IPS-18a (cell line): ENCODE measurements at regions not wholly inside any gene's neighbourhood (a gene's known extent, or its start where the extent isn't known, plus 50 kb on each side); places are given as distances from the start of the nearest gene placed in this dataset.
A peak's percentile ranks its signal among the peaks of the same experiment; 100 is the strongest.
"Not testable (repeated sequence)": the region's sequence is repeated elsewhere in the genome, so short reads cannot be mapped to it uniquely, and the experiment has no call there.

Source experiments
- H3K27ac ChIP-seq: one replicate; pipeline ENCODE4 v1.5.1; 2013; ENCODE audit warnings: low read length
- H3K27me3 ChIP-seq: one replicate; pipeline ENCODE4 v1.6.1; 2013; ENCODE audit warnings: mild to moderate bottlenecking, low read length; ENCODE audit not compliant: control insufficient read depth, insufficient read depth
- H3K36me3 ChIP-seq: one replicate; pipeline ENCODE4 v1.6.1; 2013; ENCODE audit warnings: low read depth, low read length; ENCODE audit not compliant: control insufficient read depth
- H3K4me1 ChIP-seq: one replicate; pipeline ENCODE4 v1.6.1; 2013; ENCODE audit warnings: low read depth, low read length; ENCODE audit not compliant: control insufficient read depth
- H3K4me3 ChIP-seq: one replicate; pipeline ENCODE4 v1.5.1; 2013; ENCODE audit warnings: low read length
- H3K9ac ChIP-seq: one replicate; pipeline ENCODE4 v1.6.1; 2013; ENCODE audit warnings: mild to moderate bottlenecking, low read length, moderate library complexity
- H3K9me3 ChIP-seq: one replicate; pipeline ENCODE4 v1.6.1; 2013; ENCODE audit warnings: low read depth, low read length; ENCODE audit not compliant: control insufficient read depth

DNA sequence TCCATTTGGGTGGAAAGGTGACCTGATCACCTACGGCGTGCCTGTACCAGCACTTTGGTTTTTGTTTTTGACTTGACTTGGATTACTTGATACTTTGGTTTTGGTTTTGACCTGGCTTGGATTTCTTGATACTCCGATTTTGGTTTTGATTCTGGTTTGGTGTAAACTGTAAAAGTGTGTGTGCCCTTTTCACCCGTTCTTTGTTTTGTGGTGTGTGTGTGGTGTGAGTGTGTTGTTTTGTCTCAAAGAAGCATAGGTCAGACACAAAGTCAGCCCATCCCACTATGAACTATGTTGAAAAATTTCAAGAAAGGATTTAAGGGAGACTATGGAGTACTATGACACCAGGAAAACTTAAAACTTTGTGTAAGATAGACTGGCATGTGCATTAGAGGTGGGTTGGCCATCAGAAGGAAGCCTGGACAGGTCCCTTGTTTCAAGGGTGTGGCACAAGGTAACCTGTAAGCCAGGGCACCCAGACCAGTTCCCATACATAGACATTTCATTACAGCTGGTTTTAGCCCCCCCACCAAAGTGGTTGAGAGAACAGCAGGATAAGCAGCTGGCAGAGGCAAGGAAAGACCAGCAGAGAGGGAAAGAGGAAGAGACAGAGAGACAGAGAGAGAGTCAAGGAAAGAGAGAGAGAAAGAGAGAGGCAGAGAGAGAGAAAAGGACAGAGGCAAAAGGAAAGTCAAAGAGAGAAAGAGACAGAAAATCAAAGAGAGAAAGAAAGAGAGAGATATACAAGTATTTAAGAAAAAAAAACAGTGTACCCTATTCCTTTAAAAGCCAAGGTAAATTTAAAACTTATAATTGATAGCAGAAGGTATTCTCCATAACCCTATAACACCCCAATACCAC lies 187.9 kb upstream of the NDUFV2 start:
- H3K9ac ChIP-seq, H3K9me3 ChIP-seq, H3K4me3 ChIP-seq, H3K27ac ChIP-seq, H3K27me3 ChIP-seq, H3K36me3 ChIP-seq, H3K4me1 ChIP-seq: not testable (repeated sequence)

DNA sequence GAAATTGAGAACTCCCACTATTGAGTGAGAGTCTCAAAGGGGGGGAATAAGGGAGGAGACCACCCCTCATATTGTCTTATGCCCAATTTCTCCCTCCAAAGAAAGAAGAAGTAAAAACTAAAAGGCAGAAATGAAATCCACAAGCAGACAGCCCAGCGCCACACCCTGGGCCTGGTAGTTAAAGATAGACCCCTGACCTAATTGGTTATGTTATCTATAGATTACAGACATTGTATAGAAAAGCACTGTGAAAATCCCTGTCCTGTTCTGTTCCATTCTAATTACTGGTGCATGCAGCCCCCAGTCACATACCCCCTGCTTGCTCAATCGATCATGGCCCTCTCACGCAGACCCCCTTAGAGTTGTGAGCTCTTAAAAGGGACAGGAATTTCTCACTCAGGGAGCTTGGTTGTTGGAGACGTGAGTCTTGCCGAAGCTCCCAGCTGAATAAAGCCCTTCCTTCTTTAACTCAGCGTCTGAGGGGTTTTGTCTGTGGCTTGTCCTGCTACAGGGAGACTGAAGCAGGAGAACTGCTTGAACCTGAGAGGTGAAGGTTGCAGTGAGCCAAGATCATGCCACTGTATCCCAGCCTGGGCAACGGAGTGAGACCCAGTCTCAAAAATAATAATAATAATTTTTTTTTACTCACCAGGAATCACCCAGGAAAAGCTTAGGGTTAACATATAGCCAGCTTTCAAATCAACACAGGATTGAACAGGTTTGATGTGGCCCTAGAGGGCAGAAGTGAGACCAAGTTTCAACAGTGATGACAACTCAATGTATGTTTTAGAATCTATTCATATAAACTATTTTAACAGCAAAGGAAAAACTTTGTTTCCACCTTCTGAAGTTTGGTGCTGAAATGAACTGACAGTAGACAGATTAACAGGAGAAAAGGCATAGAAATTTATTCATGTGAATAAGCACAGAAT lies 181.4 kb upstream of the NDUFV2 start:
- not testable (repeated sequence) for H3K36me3 ChIP-seq

DNA sequence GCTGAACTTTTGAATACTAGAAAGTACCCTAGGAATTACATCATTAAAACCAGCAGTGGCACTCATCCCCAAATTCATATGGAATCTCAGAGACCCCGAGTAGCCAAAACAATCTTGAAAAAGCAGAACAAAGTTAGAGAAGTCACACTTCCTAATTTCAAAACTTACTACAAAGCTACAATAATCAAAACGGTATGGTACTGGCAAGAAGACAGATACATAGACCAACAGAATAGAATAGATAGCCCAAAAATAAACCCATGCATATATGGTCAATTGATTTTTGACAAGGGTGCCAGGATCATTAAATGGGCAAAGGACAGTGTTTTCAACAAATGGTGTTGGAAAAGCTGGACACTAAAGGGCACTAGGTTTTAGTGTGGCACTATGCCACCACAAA lies 176.0 kb upstream of the NDUFV2 start:
- Histone ChIP-seq H3K4me3 (no peak overlapping the region), H3K27ac (no peak overlapping the region), H3K9me3 (peaks cover 17% of the 10 kb centered on the region), H3K36me3 (no peaks in the 10 kb centered on the region), H3K27me3 (no peaks in the 10 kb centered on the region), H3K4me1 (peaks cover 7% of the 10 kb centered on the region), H3K9ac (no peak overlapping the region)

More for the DNA sequence above, 181.4 kb upstream of the NDUFV2 start:
- not testable (repeated sequence) for H3K9me3 ChIP-seq, H3K27me3 ChIP-seq, H3K9ac ChIP-seq, H3K27ac ChIP-seq, H3K4me1 ChIP-seq, H3K4me3 ChIP-seq

DNA sequence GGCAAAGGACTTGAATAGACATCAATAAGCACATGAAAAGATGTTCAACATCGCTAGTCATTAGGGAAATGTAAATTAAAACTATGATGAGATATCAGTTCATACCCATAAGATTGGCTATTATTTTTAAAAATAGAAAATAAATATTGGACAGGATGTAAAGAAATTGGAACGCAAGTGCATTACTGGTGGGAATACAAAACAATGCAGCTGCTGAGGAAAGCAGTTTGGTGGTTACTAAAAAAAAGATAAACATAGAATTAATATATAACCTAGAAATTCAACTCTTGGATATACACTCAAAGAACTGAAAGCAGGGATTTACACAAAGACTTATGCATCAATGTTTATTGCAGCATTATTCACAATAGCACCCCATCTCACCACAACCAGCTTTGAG lies 174.5 kb upstream of the NDUFV2 start:
- Histone ChIP-seq H3K27ac (no peak overlapping the region), H3K27me3 (no peaks in the 10 kb centered on the region), H3K4me3 (no peak overlapping the region), H3K4me1 (peaks cover 14% of the 10 kb centered on the region), H3K9ac (no peak overlapping the region), H3K36me3 (no peaks in the 10 kb centered on the region), H3K9me3 (peaks cover 17% of the 10 kb centered on the region)

DNA sequence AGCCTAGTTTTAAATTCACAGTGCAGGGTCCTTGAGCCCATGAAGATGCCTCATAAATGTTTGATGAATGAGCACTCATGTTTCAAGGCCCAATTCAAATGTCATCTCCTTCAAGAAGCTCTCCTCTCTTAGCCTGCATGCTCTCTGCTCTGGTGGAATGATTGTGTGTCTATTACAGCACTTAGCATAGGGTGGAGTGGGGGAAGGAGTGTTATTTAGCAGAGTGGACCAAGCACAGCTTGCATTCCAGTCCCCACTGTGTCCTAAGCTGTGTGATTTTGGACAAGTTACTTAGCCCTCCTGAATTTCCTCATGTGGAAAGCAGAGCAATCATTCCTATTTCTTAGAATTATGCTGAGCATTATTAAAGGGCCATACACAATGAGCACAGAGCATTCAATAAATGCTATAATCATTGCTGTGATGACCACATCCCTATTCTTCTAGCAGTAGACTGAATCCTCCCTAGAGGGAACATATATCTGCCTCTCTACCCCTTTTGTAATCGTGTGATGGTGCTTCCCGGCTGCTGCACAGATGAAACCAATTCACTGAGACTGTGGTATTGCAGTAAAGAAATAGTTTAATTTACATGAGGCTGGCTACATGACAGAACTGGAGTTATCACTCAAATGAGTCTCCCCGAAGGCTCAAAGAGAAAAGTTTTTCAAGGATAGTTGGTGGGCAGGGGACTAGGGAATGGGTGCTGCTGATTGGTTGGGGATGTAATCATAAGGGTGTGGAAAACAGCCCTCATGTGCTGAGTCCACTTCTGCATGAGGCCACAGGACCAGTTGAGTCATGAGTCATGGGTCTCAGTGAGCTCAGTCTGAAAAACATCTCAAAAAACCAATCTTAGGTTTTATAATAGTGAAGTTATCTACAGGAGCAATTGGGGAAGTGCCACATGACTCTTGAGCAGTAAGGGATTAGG lies 173.4 kb upstream of the NDUFV2 start:
- peaks cover 17% of the 10 kb centered on the region for H3K9me3 ChIP-seq
- H3K36me3 ChIP-seq = no peaks in the 10 kb centered on the region
- no peak overlapping the region for H3K27ac ChIP-seq
- H3K4me1 ChIP-seq = peaks cover 14% of the 10 kb centered on the region
- no peaks in the 10 kb centered on the region for H3K27me3 ChIP-seq
- no peak overlapping the region for H3K9ac ChIP-seq
- no peak overlapping the region for H3K4me3 ChIP-seq

DNA sequence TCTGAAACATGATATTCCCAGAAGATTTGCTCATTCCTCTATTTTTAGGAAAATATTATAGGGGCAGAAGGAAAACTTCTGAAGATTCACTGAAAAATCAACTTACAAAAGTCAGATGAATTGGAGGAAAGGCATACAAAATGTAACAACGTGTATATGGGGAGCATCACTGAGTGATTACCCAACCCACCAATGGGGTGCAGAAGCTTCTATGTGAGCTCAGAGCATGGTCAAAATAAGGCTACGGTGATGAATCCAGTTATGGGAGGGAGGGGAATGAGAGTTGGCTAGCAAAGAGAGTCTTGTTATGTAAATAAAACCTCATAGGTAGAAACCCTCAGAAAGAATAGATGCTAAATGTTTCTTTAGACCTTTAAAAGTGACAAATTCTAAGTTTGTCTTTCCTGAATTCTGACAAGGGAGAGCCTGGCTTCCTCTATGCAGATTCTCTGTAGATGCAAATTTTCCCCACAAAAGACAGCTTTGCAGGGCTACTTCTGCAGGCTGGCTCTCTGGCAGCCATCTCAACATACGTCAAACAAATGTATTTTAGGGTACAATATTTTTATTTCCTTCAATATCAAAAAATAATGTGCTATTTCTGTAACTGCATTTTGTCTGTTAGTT lies 171.4 kb upstream of the NDUFV2 start:
- Histone ChIP-seq H3K4me1 (peaks cover 14% of the 10 kb centered on the region), H3K27me3 (no peaks in the 10 kb centered on the region), H3K36me3 (no peaks in the 10 kb centered on the region), H3K4me3 (no peak overlapping the region), H3K9me3 (peaks cover 14% of the 10 kb centered on the region), H3K27ac (no peak overlapping the region), H3K9ac (no peak overlapping the region)

DNA sequence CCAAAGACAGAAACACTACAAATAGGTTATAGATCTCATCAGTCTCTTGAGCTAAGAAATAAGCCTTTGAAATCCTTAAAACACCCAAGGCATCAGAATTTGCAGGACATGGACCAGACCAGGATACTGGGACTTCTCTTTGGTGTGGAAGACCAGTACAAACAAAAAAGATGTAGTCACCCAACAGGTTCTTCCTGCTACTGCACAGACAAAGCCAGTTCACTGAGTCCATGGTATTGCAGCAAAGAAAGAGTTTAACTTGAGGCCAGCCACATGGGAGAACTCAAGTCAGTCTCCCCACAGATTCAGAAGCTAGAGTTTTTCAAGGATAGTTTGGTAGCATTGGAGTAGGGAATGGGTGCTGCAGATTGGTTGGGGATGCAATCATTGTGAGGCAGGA lies 169.6 kb upstream of the NDUFV2 start:
- Histone ChIP-seq H3K4me1 (peaks cover 30% of the 10 kb centered on the region), H3K36me3 (no peaks in the 10 kb centered on the region), H3K27me3 (no peaks in the 10 kb centered on the region), H3K4me3 (no peak overlapping the region), H3K27ac (no peak overlapping the region), H3K9ac (no peak overlapping the region), H3K9me3 (peaks cover 6% of the 10 kb centered on the region)

DNA sequence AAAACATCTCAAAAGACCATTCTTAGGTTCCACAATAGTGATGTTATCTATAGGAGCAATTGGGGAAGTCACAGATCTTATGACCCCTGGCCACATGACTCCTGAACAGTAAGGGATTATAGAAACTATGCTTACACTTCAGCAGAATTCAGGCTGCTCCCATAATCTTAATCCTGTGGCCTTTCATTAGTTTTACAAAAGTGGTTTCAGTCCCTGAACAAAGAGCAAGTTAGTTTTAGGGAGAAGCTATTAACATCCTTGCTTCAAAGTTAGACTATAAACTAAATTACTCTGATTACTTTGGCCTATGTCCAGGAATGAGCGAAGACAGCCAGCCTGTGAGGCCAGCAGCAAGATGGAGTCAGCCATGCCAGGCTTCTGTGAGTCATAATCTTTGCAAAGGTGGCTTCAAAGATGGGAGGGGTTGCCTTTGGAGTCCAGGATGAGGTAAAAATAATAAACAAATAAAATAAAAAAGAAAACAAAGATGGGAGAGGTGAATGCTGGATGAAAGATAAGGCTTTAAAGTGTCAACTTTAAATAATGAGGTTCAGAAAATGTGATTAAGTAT lies 168.7 kb upstream of the NDUFV2 start:
- Histone ChIP-seq H3K9ac (no peak overlapping the region), H3K27ac (no peak overlapping the region), H3K4me1 (peaks cover 36% of the 10 kb centered on the region), H3K27me3 (no peaks in the 10 kb centered on the region), H3K36me3 (no peaks in the 10 kb centered on the region), H3K9me3 (peaks cover 6% of the 10 kb centered on the region), H3K4me3 (no peak overlapping the region)

DNA sequence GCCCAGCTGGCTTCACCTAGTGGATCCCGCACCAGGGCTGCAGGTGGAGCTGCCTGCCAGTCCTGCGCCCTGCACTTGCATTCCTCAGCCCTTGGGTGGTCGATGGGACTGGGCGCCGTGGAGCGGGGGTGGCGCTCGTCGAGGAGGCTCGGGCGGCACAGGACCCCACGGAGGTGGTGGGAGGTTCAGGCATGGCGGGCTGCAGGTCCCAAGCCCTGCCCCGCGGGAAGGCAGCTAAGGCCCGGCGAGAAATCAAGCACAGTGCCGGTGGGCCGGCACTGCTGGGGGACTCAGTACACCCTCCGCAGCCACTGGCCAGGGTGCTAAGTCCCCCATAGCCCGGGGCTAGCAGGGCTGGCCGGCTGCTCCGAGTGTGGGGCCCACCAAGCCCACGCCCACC lies 167.2 kb upstream of the NDUFV2 start:
- peaks cover 38% of the 10 kb centered on the region for H3K4me1 ChIP-seq
- H3K9me3 ChIP-seq, H3K4me3 ChIP-seq, H3K27me3 ChIP-seq, H3K27ac ChIP-seq, H3K9ac ChIP-seq, H3K36me3 ChIP-seq: not testable (repeated sequence)

DNA sequence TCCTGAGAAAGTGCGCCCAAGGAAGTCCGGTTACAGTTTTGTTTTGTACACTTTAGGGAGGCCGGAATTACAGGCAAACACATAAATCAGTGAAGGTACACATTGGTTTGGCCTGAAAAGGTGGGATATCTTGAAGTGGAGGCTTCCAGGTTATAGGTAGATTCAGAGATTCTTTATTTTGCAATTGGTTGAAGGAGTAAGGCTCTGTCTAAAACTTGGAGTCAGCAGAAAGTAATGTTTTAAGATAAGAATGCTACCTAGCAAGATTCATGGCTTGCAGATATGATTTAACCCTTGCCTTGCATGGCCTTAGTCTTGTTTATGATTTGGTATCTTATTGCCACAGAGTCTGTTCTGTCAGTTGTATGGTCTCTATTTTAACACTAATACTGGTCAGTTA lies 165.9 kb upstream of the NDUFV2 start:
- H3K27me3 ChIP-seq = no peaks in the 10 kb centered on the region
- peaks cover 36% of the 10 kb centered on the region for H3K4me1 ChIP-seq
- no peaks in the 10 kb centered on the region for H3K9me3 ChIP-seq
- peak overlapping the region; percentile 55 for H3K27ac ChIP-seq
- H3K36me3 ChIP-seq = no peaks in the 10 kb centered on the region
- peak overlapping the region; percentile 36 for H3K9ac ChIP-seq
- H3K4me3 ChIP-seq = no peak overlapping the region
